ENCODE measurements at regions not wholly inside any gene's neighbourhood (a gene's known extent, or its start where the extent isn't known, plus 50 kb on each side); places are given as distances from the start of the nearest gene placed in this dataset.
A peak's percentile ranks its signal among the peaks of the same experiment; 100 is the strongest.
"Not testable (repeated sequence)": the region's sequence is repeated elsewhere in the genome, so short reads cannot be mapped to it uniquely, and the experiment has no call there.

DNA sequence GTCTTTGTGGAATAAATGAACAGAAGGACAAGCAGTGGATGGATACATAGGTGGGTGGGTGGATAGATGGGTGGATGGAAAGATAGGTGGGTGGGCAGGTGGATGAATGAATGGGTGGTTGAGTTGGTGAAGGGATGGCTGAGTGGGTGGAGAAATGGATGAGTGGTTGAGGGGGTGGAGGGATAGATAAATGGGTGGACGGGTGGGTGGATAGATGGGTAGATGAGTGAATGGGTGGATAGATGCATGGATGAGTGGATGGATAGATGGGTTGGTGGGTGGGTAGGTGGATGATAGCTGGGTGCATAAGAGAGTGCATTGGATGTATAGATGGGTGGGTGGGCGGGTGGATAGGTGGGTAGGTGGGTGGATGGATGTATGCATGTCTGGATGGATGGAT, 63.5 kb downstream of the UNC93B1 start:
- H3K27me3 Mint-ChIP-seq; H3K4me3 ChIP-seq (ENCODE audit: low read length); H3K4me3 Mint-ChIP-seq; H3K9me3 Mint-ChIP-seq; H3K4me1 Mint-ChIP-seq; H3K27me3 ChIP-seq (ENCODE audit: insufficient read depth, low read length, poor library complexity, severe bottlenecking); H3K9me3 ChIP-seq (ENCODE audit: low read length); H3K4me1 ChIP-seq (ENCODE audit: insufficient read depth, low read length); DNase-seq; CTCF ChIA-PET; POLR2A ChIA-PET; H3K27ac Mint-ChIP-seq; H3K36me3 ChIP-seq (ENCODE audit: insufficient read depth, low read length); H3K27ac ChIP-seq (ENCODE audit: low read depth, low read length); H3K36me3 Mint-ChIP-seq: not testable (repeated sequence)

DNA sequence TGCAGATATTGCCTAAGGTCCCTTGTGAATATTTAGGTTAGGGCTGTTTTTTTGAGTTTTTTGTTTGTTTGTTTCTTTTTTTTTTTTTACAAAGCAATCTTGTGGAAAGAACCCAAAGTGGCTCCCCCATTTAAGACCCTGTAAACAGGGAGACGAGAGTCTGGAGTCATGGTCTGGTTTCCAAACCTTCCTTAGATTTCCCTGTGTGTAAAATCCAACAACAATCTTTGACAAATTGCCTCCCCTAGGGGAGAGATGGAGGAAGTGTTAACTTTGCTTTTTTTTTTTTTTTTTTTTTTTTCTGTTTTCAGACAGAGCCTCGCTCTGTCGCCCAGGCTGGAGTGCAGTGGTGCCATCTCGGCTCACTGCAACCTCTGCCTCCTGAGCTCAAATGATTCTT, 64.9 kb downstream of the UNC93B1 start:
- H3K9me3 ChIP-seq (ENCODE audit: low read length); CTCF ChIA-PET; H3K9me3 Mint-ChIP-seq; H3K27ac ChIP-seq (ENCODE audit: low read depth, low read length); H3K27me3 Mint-ChIP-seq; H3K27me3 ChIP-seq (ENCODE audit: insufficient read depth, low read length, poor library complexity, severe bottlenecking); DNase-seq; H3K27ac Mint-ChIP-seq; H3K4me3 Mint-ChIP-seq; H3K4me3 ChIP-seq (ENCODE audit: low read length); H3K4me1 ChIP-seq (ENCODE audit: insufficient read depth, low read length); H3K36me3 ChIP-seq (ENCODE audit: insufficient read depth, low read length); H3K4me1 Mint-ChIP-seq; H3K36me3 Mint-ChIP-seq; POLR2A ChIA-PET: not testable (repeated sequence)

GRCh38 chr11:67938371-67938770, 65.5 kb downstream of the UNC93B1 start:
- H3K4me1 Mint-ChIP-seq; DNase-seq; POLR2A ChIA-PET; H3K36me3 Mint-ChIP-seq; H3K27me3 Mint-ChIP-seq; H3K9me3 Mint-ChIP-seq; H3K36me3 ChIP-seq (ENCODE audit: insufficient read depth, low read length); H3K27me3 ChIP-seq (ENCODE audit: insufficient read depth, low read length, poor library complexity, severe bottlenecking); H3K4me3 ChIP-seq (ENCODE audit: low read length); H3K4me1 ChIP-seq (ENCODE audit: insufficient read depth, low read length); H3K9me3 ChIP-seq (ENCODE audit: low read length); H3K27ac ChIP-seq (ENCODE audit: low read depth, low read length); H3K27ac Mint-ChIP-seq; H3K4me3 Mint-ChIP-seq; CTCF ChIA-PET: not testable (repeated sequence)

GRCh38 chr11:67923565-67923964, 80.3 kb downstream of the UNC93B1 start:
- H3K9me3 Mint-ChIP-seq; H3K9me3 ChIP-seq (ENCODE audit: low read length): not testable (repeated sequence)
- H3K27me3 Mint-ChIP-seq = peaks cover 16 to 32% of the 10 kb centered on the region in 2 donors

DNA sequence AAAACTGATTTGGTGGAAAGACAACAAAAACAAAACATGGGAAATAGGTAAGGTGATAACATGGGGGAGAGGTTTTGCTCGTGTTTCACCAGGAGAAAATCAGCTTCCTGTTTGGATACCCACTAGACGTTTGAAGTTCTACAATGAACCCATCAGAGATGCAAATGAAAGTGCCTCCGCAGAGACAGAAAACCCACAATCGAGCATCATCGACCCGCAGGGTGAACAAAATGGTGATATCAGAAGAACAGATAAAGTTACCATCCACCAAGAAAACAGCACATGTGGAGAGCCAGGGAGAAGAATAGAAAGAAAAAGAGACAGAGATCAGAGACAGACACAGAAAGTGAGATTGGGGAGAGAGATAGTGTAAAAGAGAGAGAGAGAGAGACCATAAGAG, 83.4 kb downstream of the UNC93B1 start:
- H3K36me3 ChIP-seq (ENCODE audit: insufficient read depth, low read length); H3K27me3 ChIP-seq (ENCODE audit: insufficient read depth, low read length, poor library complexity, severe bottlenecking); H3K9me3 ChIP-seq (ENCODE audit: low read length); H3K36me3 Mint-ChIP-seq; H3K4me1 ChIP-seq (ENCODE audit: insufficient read depth, low read length); H3K27ac ChIP-seq (ENCODE audit: low read depth, low read length); POLR2A ChIA-PET; H3K9me3 Mint-ChIP-seq; CTCF ChIA-PET; H3K4me3 ChIP-seq (ENCODE audit: low read length): not testable (repeated sequence)
- peak in 2 of 5 donors; percentile 24 to 69 for DNase-seq
- Mint-ChIP-seq H3K4me3 (peak overlapping the region; percentile 57 to 78 (median 69)), H3K27me3 (peaks cover 14 to 18% of the 10 kb centered on the region in 2 donors), H3K4me1 (peaks cover 14 to 22% (median 15%) of the 10 kb centered on the region in 3 donors), H3K27ac (peak overlapping the region in 7 of 8 donors; percentile 0 to 90 (median 59))

More at GRCh38 chr11:67923565-67923964, 80.3 kb downstream of the UNC93B1 start:
- H3K36me3 Mint-ChIP-seq; H3K4me3 ChIP-seq (ENCODE audit: low read length); H3K4me1 ChIP-seq (ENCODE audit: insufficient read depth, low read length); H3K27ac Mint-ChIP-seq; POLR2A ChIA-PET; CTCF ChIA-PET; H3K27ac ChIP-seq (ENCODE audit: low read depth, low read length); DNase-seq; H3K36me3 ChIP-seq (ENCODE audit: insufficient read depth, low read length); H3K4me3 Mint-ChIP-seq; H3K27me3 ChIP-seq (ENCODE audit: insufficient read depth, low read length, poor library complexity, severe bottlenecking): not testable (repeated sequence)
- H3K4me1 Mint-ChIP-seq = peaks cover 12 to 15% (median 15%) of the 10 kb centered on the region in 3 donors

DNA sequence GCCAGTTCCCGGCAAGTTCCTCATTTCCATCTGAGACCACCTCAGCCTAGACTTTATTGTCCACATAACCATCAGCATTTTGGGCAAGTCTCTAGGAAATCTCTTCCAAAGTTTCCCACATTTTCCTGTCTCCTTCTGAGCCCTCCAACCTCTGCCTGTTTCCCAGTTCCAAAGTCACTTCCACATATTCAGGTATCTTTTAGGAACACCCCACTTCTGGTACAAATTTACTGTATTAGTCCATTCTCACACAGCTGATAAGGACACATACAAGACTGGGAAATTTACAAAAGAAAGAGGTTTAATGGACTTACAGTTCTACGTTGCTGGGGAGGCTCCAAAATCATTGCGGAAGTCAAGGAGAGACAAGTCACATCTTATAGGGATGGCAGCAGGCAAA, 91.7 kb downstream of the UNC93B1 start:
- H3K4me1 ChIP-seq (ENCODE audit: insufficient read depth, low read length); H3K9me3 ChIP-seq (ENCODE audit: low read length); H3K27me3 ChIP-seq (ENCODE audit: insufficient read depth, low read length, poor library complexity, severe bottlenecking); H3K27ac Mint-ChIP-seq; H3K27ac ChIP-seq (ENCODE audit: low read depth, low read length); POLR2A ChIA-PET; H3K36me3 ChIP-seq (ENCODE audit: insufficient read depth, low read length); H3K4me1 Mint-ChIP-seq; H3K4me3 Mint-ChIP-seq; H3K4me3 ChIP-seq (ENCODE audit: low read length); CTCF ChIA-PET; DNase-seq: not testable (repeated sequence)
- H3K27me3 Mint-ChIP-seq = peaks cover 18 to 22% of the 10 kb centered on the region in 2 donors
- H3K9me3 Mint-ChIP-seq = peaks cover 9 to 20% (median 18%) of the 10 kb centered on the region in 5 donors
- H3K36me3 Mint-ChIP-seq = peaks cover 0 to 24% (median 3%) of the 10 kb centered on the region in 3 donors

- POLR2A ChIA-PET; H3K27ac ChIP-seq (ENCODE audit: low read depth, low read length); H3K4me1 Mint-ChIP-seq; CTCF ChIA-PET; H3K9me3 ChIP-seq (ENCODE audit: low read length); DNase-seq; H3K36me3 ChIP-seq (ENCODE audit: insufficient read depth, low read length); H3K4me3 Mint-ChIP-seq; H3K27me3 ChIP-seq (ENCODE audit: insufficient read depth, low read length, poor library complexity, severe bottlenecking); H3K27ac Mint-ChIP-seq; H3K4me3 ChIP-seq (ENCODE audit: low read length); H3K4me1 ChIP-seq (ENCODE audit: insufficient read depth, low read length): not testable (repeated sequence)
- Mint-ChIP-seq H3K27me3 (peaks cover 21 to 23% of the 10 kb centered on the region in 2 donors), H3K9me3 (peaks cover 9 to 20% (median 18%) of the 10 kb centered on the region in 5 donors), H3K36me3 (peaks cover 0 to 24% (median 3%) of the 10 kb centered on the region in 3 donors)
Measured at GRCh38 chr11:67911211-67911610, 92.7 kb downstream of the UNC93B1 start.

DNA sequence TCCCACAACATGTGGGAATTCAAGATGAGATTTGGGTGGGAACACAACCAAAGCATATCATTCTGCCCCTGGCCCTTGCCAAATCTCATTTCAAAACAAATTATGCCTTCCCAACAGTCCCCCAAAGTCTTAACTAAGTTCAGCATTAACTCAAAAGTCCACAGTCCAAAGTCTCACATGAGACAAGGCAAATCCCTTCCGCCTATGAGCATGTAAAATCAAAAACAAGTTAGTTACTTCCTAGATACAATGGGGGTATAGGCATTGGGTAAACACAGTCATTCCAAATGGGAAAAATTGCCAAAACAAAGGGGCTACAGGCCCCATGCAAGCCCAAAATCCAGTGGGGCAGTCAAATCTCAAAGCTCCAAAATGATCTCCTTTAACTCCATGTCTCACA, 93.1 kb downstream of the UNC93B1 start:
- H3K9me3 ChIP-seq (ENCODE audit: low read length); H3K4me1 ChIP-seq (ENCODE audit: insufficient read depth, low read length); H3K4me3 Mint-ChIP-seq; CTCF ChIA-PET; DNase-seq; POLR2A ChIA-PET; H3K27ac Mint-ChIP-seq; H3K4me1 Mint-ChIP-seq; H3K4me3 ChIP-seq (ENCODE audit: low read length); H3K36me3 ChIP-seq (ENCODE audit: insufficient read depth, low read length); H3K27ac ChIP-seq (ENCODE audit: low read depth, low read length); H3K27me3 ChIP-seq (ENCODE audit: insufficient read depth, low read length, poor library complexity, severe bottlenecking): not testable (repeated sequence)
- peaks cover 21 to 27% of the 10 kb centered on the region in 2 donors for H3K27me3 Mint-ChIP-seq
- H3K36me3 Mint-ChIP-seq = peaks cover 0 to 24% (median 3%) of the 10 kb centered on the region in 3 donors
- H3K9me3 Mint-ChIP-seq = peaks cover 9 to 20% (median 18%) of the 10 kb centered on the region in 5 donors

DNA sequence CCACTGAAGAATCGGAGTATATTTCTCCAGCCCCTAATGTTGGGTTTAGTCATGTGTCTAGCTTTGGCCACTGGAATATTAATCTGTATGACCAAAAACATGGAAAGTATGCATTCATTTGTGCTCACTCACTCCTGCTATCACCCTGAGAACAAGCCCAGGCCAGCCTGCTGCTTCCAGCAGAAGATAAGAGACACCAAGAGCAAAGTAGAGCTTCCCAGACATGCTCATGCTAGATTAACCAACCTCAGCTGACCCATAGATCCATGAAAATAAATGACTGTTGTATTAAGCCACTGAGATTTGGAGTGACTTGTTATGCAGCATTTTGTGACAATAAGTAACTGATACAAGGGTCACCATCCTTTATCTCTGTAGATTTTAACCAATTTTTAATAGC, 96.9 kb downstream of the UNC93B1 start:
- H3K4me1 ChIP-seq (ENCODE audit: insufficient read depth, low read length); H3K4me3 ChIP-seq (ENCODE audit: low read length); H3K27me3 ChIP-seq (ENCODE audit: insufficient read depth, low read length, poor library complexity, severe bottlenecking); CTCF ChIA-PET; H3K27ac Mint-ChIP-seq; H3K36me3 ChIP-seq (ENCODE audit: insufficient read depth, low read length); H3K4me1 Mint-ChIP-seq; H3K9me3 ChIP-seq (ENCODE audit: low read length); H3K4me3 Mint-ChIP-seq; DNase-seq; POLR2A ChIA-PET; H3K27ac ChIP-seq (ENCODE audit: low read depth, low read length): not testable (repeated sequence)
- Mint-ChIP-seq H3K27me3 (peaks cover 18 to 25% of the 10 kb centered on the region in 2 donors), H3K36me3 (peaks cover 0 to 20% (median 0%) of the 10 kb centered on the region in 3 donors), H3K9me3 (peaks cover 5 to 13% (median 8%) of the 10 kb centered on the region in 5 donors)

Measured in CD8-positive, alpha-beta memory T cell (primary cell).